D721Med (cell line): ENCODE measurements at regions not wholly inside any gene's neighbourhood (a gene's known extent, or its start where the extent isn't known, plus 50 kb on each side); places are given as distances from the start of the nearest gene placed in this dataset.
"Not testable (repeated sequence)": the region's sequence is repeated elsewhere in the genome, so short reads cannot be mapped to it uniquely, and the experiment has no call there.

ENCODE experiments used
- DNase-seq: peaks from one replicate; pipeline ENCODE4 v3.0.0; 2011; ENCODE audit warnings: low spot score; ENCODE audit not compliant: insufficient read length
- FAIRE-seq: peaks from 2 replicates; lab custom pipeline; 2011; peaks lifted over from hg19 to GRCh38; lab: Jason Lieb, UNC
- CTCF ChIP-seq: IDR thresholded peaks from 2 replicates; pipeline ENCODE4 v1.5.1; 2012; ENCODE audit warnings: mild to moderate bottlenecking, control low read depth; ENCODE audit not compliant: insufficient read depth; ENCODE audit errors: missing control alignments

GRCh38 chr6:111940801-111941200 lies 67.5 kb upstream of the FYN start:
- FAIRE-seq, result no peak
- no peak for DNase-seq
- no peak for TF ChIP-seq CTCF

DNA sequence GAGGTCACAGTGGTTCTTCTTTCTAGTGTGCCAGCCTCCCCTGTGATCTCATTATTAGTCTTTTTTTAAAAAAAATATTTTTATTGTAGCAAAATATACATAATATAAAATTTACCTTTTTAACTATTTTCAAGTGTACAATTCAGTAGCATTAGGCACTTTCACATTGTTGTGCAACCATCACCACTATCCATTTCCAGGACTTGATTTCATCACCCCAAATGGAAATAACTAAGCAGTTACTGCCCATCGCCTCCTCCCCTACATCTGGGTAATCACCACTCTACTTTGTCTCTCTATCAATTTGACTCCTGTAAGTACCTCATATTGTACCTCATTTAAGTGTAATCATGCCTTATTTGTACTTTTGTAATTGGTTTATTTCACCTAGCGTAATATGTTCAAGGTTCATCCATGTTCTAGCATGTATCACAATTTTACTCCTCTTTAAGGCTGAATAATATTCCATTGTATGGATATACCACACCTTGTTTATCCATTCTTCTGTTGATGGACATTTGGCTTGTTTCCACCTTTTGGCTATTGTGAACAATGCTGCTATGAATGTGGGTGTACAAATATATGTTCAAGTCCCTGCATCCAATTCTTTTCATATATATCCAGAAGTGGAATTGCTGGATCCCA lies 68.6 kb upstream of the FYN start:
- DNase-seq (no peak), FAIRE-seq (no peak)

GRCh38 chr6:111942561-111942960 lies 69.3 kb upstream of the FYN start:
- DNase-seq, result no peak
- no peak for TF ChIP-seq CTCF
- FAIRE-seq, result no peak

More for the DNA sequence above, 68.6 kb upstream of the FYN start:
- no peak for TF ChIP-seq CTCF

DNA sequence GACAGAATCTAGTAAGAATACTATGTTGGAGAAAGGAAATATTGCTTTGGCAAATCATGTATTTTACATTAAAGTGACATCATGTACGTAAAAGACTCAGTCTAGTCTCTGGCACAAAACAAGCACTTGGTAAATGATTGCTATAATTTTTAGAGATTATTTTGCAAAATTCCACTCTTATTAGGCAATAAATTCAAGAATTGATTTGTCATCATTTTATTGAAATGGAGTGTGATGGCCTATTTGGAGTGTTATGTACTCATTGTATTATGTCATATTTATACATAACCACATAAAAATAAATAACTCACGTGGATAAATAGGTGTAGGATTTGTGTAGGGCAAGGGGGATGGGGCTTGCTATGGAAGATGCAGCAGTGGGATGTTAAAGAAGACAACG lies 70.0 kb upstream of the FYN start:
- DNase-seq (no peak), FAIRE-seq (no peak)
- TF ChIP-seq CTCF, result no peak

DNA sequence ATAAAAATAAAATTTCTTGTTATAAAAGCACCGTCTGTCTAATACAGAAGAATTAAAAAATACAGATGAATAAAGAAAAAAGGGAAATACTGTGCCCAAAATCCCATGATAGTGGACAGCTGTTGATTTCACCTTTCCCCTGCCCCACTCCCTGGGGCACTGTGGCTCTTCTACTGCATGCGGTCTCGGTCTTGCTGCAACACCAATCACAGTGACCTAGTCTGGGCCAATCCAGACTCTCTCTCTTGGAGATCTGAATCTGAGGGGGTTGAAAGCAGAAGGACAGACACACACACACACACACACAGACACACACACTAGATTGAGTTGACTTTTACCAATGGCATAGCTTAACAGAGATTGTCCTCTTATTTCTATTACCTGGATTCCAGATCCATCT lies 70.5 kb upstream of the FYN start:
- no peak for FAIRE-seq
- DNase-seq, result no peak
- no peak for TF ChIP-seq CTCF

GRCh38 chr6:111944541-111944940 lies 71.3 kb upstream of the FYN start:
- DNase-seq, result no peak
- FAIRE-seq, result no peak
- TF ChIP-seq CTCF, result no peak

DNA sequence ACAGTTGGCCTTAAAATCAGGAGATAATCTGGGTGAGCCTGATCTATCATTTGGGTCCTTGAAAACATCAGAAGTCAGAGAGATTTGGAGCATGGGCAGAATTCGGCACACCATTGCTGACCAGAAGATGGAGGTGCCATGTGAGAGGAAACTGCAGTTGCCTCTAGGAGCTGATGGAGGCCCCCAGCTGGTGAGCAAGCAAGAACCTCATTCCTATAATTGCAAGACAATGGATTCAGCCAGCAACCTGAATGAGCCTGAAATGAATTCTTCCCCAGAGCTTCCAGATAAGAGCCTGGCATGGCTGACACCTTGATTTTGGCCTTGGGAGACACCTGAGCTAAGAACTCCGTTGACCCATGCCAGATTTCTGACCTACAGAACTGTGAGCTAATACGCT lies 76.3 kb upstream of the FYN start:
- no peak for FAIRE-seq
- TF ChIP-seq CTCF, result no peak
- no peak for DNase-seq

DNA sequence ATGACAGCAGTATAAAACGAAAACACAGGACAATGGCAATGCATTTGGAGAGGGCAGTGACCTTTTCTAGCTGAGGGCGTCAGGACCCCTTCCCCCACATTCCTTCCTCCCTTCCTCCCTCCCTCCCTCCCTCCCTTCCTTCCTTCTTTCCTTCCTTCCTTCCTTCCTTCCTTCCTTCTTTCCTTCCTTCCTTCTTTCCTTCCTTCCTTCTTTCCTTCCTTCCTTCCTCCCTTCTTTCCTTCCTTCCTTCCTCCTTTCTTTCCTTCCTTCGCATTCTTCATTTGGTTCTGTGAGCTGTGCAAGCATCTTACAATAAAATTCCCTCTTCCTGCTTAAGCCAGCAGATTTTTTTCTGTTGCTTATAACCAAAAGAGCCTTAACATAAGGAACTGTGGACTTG lies 76.7 kb upstream of the FYN start:
- DNase-seq, FAIRE-seq: not testable (repeated sequence)
